Uterus (tissue), 2 donors: ENCODE measurements at regions not wholly inside any gene's neighbourhood (a gene's known extent, or its start where the extent isn't known, plus 50 kb on each side); places are given as distances from the start of the nearest gene placed in this dataset.

Experiments used
- POLR2A ChIP-seq, 2 donors: fragments of 450-650 bp; IDR thresholded peaks; one replicate each; pipeline ENCODE4 v1.6.1; 2016; ENCODE audit warnings: antibody characterized with exemption in 2 of 2, mild to moderate bottlenecking in 1 of 2, moderate library complexity in 1 of 2
- TF ChIP-seq, protein P1 (sequence below), 4 experiments: fragments of 200-600 bp in 2 of 4; fragments of 450-650 bp in 2 of 4; sonication (generic) in 2 of 4; IDR thresholded peaks; one replicate each; pipeline ENCODE4 v1.5.1; 2016 to 2019; ENCODE audit warnings: antibody characterized with exemption in 4 of 4, mild to moderate bottlenecking in 2 of 4, moderate library complexity in 1 of 4

DNA sequence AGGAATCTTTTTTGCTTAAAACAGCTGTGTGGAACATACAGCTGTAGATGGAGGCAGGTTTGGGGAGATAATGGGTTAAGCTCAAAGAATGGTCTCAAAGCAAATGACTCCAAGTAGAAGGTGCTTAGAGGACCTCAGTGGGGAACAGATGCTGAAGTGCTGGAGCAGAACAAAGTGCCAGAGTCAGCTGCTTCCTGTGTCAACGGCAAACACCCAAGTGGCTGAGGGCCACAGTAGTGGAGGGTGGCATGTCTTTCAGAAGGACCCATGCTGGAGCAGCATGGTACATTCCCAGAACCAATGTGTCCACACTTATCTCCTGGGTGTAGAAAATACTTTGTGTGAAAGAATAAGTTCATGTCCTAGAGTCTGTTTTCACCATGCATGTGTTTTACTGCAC, 197.5 kb downstream of the CCNG2 start:
- TF ChIP-seq, protein P1, sequence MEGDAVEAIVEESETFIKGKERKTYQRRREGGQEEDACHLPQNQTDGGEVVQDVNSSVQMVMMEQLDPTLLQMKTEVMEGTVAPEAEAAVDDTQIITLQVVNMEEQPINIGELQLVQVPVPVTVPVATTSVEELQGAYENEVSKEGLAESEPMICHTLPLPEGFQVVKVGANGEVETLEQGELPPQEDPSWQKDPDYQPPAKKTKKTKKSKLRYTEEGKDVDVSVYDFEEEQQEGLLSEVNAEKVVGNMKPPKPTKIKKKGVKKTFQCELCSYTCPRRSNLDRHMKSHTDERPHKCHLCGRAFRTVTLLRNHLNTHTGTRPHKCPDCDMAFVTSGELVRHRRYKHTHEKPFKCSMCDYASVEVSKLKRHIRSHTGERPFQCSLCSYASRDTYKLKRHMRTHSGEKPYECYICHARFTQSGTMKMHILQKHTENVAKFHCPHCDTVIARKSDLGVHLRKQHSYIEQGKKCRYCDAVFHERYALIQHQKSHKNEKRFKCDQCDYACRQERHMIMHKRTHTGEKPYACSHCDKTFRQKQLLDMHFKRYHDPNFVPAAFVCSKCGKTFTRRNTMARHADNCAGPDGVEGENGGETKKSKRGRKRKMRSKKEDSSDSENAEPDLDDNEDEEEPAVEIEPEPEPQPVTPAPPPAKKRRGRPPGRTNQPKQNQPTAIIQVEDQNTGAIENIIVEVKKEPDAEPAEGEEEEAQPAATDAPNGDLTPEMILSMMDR (IDR thresholded peaks at IDR 0.05): no peak
- no peak for TF ChIP-seq POLR2A (IDR thresholded peaks at IDR 0.05)
